Activated naive CD8-positive, alpha-beta T cell treated with anti-CD3 and anti-CD28 coated beads for 36 hours (primary cell): ENCODE measurements at regions not wholly inside any gene's neighbourhood (a gene's known extent, or its start where the extent isn't known, plus 50 kb on each side); places are given as distances from the start of the nearest gene placed in this dataset.
A peak's percentile ranks its signal among the peaks of the same experiment; 100 is the strongest.
"Not testable (repeated sequence)": the region's sequence is repeated elsewhere in the genome, so short reads cannot be mapped to it uniquely, and the experiment has no call there.

ENCODE experiments used
- DNase-seq: peaks from one replicate; pipeline ENCODE4 v3.0.0; 2021
- H3K27ac Mint-ChIP-seq: one replicate; pipeline ENCODE4 v1.8.0; 2022; ENCODE audit warnings: mild to moderate bottlenecking, moderate library complexity, mixed read lengths
- H3K27me3 Mint-ChIP-seq: one replicate; pipeline ENCODE4 v1.8.0; 2022; ENCODE audit warnings: mild to moderate bottlenecking, mixed read lengths
- H3K36me3 Mint-ChIP-seq: one replicate; pipeline ENCODE4 v1.8.0; 2021; ENCODE audit warnings: mild to moderate bottlenecking, mixed read lengths
- H3K4me1 Mint-ChIP-seq: one replicate; pipeline ENCODE4 v1.8.0; 2021; ENCODE audit warnings: mixed read lengths
- H3K4me3 Mint-ChIP-seq: one replicate; pipeline ENCODE4 v1.8.0; 2022; ENCODE audit warnings: mild to moderate bottlenecking, moderate library complexity, mixed read lengths
- H3K9me3 Mint-ChIP-seq: one replicate; pipeline ENCODE4 v1.8.0; 2022; ENCODE audit warnings: mixed read lengths

DNA sequence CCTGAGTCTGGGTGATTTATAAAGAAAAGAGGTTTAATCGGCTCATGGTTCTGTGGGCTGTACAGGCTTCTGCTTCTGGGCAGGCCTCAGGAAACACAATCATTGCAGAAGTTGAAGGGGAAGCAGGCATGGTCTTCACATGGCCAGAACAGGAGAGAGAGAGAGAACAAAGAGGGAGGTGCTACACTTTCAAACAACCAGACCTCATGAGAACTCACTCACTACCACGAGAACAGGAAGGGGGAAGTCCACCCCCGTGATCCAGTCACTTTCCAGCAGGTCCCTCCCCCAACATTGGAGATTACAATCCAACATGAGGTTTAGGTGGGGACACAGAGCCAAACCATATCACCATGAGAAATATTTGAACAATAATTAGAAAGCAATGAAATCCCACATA is 222.9 kb downstream of the FAM72C start:
- Mint-ChIP-seq H3K36me3 (no peaks in the 10 kb centered on the region), H3K27me3 (no peaks in the 10 kb centered on the region), H3K4me1 (no peaks in the 10 kb centered on the region), H3K4me3 (no peak overlapping the region), H3K27ac (no peak overlapping the region), H3K9me3 (peaks cover 2% of the 10 kb centered on the region)
- no peak for DNase-seq

DNA sequence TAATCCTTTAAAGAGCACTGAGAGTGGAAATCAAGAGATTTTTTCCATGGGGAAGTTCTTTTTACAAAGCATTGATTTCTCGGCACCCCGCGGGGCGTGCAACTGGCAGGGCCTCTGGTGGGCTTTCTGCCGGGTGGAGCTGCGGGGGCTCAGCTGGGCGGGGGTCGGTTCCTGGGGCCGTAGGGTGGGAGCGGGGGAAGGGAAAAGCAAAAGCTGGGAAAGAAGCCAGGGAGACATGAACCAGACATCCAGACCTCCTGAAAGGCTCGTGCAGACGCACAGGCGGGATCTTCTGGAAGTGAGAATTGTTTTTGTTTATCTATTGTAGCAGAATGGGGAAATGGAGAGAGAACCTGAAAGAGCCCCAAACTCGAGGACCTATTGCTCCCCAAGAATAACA is 235.2 kb downstream of the FAM72C start:
- H3K4me3 Mint-ChIP-seq = no peak overlapping the region
- no peaks in the 10 kb centered on the region for H3K36me3 Mint-ChIP-seq
- peaks cover 24% of the 10 kb centered on the region for H3K27me3 Mint-ChIP-seq
- H3K27ac Mint-ChIP-seq = no peak overlapping the region
- no peak for DNase-seq
- H3K9me3 Mint-ChIP-seq = no peaks in the 10 kb centered on the region
- H3K4me1 Mint-ChIP-seq = no peaks in the 10 kb centered on the region

DNA sequence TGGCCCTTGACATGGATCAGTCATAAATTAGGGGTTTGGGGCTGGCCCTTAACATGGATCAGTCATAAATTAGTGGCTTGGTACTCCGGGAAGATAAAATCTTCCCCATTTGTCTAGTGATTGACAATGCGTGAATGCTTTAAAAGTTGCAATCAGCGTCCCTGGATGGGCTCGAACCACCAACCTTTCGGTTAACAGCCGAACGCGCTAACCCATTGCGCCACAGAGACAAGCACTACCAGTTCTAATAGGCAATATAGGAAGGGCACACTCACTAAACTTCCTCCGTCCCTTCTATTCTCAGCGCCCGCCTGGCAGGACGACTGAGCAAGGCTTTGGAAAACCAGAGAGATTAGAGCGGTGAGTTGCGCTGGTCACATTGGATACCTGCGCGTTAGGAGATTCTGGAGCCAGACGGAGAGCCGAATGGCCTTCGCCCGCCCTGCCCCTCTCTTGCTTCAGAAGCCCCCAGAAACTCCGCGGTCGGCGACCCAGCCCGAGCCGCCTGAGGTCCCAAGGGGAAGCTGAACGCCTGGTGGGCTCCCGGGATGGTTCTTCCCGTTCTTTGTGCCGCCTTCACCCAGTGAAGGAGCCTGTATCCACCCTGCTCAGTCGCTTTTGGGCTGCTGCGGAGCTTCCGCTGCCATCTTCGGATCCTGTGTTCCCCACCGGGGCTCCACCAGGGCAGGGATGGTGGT is 235.9 kb downstream of the FAM72C start:
- H3K36me3 Mint-ChIP-seq = no peaks in the 10 kb centered on the region
- H3K4me3 Mint-ChIP-seq = no peak overlapping the region
- H3K27ac Mint-ChIP-seq = no peak overlapping the region
- no peak for DNase-seq
- H3K27me3 Mint-ChIP-seq = peaks cover 28% of the 10 kb centered on the region
- H3K4me1 Mint-ChIP-seq = no peaks in the 10 kb centered on the region
- no peaks in the 10 kb centered on the region for H3K9me3 Mint-ChIP-seq

DNA sequence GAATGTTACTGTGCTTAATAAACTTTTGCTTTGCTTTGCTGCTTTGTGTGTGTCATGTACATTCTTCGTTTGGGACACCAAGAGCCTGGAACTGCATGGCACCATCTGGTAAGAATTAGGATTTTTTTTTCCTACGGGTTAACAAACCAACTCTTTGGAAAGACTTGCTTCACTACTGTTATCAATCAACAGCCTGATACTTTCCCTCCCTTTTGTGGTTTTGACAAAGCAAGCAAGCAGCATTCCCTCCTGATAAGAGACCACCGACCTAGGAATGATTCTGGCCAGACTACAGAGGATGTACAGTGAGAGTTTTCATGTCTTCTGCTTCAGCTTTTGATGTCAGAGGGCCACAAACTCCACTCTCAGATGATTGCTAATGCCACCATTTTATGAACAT is 237.5 kb downstream of the FAM72C start:
- not testable (repeated sequence) for DNase-seq, H3K9me3 Mint-ChIP-seq, H3K27ac Mint-ChIP-seq, H3K36me3 Mint-ChIP-seq, H3K4me3 Mint-ChIP-seq, H3K4me1 Mint-ChIP-seq
- peaks cover 33% of the 10 kb centered on the region for H3K27me3 Mint-ChIP-seq

DNA sequence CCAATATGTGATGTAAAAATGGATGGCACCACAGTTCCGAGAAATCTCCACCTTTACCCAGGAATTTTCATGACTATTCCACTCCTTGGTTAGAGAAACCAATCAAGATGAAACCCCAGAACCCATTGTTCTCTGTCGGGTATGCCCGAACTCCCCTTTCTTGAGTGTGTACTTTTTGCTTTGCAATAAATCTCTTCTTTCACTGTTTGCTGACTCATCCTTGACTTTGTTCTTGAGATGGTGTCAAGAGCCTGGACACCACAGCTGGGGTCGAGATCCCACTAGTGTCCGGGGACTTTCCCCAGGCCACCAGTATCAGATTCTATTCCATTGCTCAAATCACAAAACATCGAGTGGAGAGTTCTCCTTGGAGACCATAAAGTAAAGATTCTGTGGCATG is 240.9 kb downstream of the FAM72C start:
- not testable (repeated sequence) for H3K4me1 Mint-ChIP-seq, H3K9me3 Mint-ChIP-seq, H3K4me3 Mint-ChIP-seq, H3K36me3 Mint-ChIP-seq, DNase-seq, H3K27ac Mint-ChIP-seq
- peaks cover 31% of the 10 kb centered on the region for H3K27me3 Mint-ChIP-seq

DNA sequence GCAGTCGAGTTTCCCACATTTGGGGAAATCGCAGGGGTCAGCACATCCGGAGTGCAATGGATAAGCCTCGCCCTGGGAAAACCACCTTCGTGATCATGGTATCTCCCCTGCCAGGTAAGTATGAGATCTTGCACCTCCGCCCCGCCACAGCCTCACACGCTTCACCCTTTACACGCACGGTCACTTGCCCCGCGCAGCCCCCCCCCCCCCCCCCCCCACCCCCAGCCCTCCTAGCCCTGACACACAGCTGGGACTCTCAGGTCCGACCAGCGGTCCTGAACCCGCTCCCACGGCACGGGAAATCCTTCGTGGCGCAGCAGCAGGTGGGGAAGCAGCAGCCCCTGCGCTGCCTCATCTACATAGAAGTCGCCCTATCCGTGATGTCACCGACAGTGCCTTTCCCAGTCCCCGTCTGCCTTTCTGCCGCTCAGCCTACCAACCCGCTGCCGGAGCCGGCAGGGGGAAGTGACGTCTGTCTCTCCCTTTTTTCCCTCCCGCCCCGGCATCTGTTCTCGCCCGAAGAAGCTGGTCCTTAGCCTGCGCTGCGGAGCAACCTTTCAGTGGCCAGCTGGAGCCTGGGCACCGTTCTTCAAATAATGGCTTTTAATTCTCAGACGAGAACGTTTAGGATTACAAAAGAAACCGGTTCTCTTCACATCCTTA is 242.2 kb downstream of the FAM72C start:
- not testable (repeated sequence) for H3K4me1 Mint-ChIP-seq, H3K4me3 Mint-ChIP-seq, H3K9me3 Mint-ChIP-seq, H3K36me3 Mint-ChIP-seq
- H3K27me3 Mint-ChIP-seq = peaks cover 24% of the 10 kb centered on the region
- DNase-seq = peak; percentile 0
- H3K27ac Mint-ChIP-seq = peak overlapping the region; percentile 67

DNA sequence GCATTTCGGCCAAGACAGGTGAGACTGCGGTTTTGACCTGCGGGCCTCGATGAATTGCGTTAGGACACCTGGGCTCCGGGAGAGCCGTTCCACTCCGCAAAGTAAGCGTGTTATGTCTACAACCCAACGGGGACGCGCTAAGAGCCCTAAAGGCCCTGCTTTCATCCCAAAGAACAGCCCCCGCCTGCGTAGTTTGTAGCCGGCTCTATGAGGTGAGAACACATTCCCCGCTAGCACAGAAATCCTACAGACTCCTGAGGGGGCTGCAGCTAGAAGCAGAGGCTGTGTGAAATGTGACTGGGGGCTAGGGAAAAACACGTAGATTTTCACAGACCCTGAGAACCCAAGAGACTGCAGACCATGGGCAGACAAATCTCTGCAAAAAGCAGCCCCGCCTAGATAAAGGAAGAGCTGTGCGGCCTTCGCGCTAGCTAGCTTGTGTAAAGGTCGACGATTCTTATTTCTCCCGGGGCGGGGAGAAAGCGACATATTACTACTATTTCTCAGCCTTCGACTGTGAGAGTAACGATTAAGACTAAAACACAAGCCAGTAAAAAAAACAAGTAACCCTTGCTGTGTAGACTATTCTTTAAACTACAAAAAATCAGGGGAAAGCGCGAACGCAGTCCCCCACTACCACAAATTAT is 242.9 kb downstream of the FAM72C start:
- not testable (repeated sequence) for H3K27ac Mint-ChIP-seq, DNase-seq, H3K4me1 Mint-ChIP-seq, H3K36me3 Mint-ChIP-seq, H3K9me3 Mint-ChIP-seq, H3K4me3 Mint-ChIP-seq
- peaks cover 28% of the 10 kb centered on the region for H3K27me3 Mint-ChIP-seq

DNA sequence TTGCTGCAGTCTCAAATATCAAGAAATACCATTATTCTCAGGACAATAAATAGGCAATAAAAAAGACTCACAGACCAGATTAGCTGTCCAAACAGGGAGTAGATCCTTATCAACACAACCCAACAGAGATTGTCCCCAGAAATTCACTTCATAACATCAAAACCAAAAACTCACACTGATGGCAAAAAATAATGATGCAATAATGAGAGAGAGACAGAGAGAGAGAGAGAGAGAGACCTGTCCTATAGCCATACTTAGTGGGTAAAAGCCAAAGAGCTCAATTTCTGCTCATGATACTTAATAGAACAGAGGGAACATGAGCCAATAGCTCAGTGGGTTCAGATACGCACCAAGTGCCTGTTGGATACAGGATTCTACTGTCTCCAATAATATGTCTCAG is 244.5 kb downstream of the FAM72C start:
- Mint-ChIP-seq H3K9me3 (no peaks in the 10 kb centered on the region), H3K27me3 (peaks cover 25% of the 10 kb centered on the region), H3K27ac (no peak overlapping the region), H3K36me3 (no peaks in the 10 kb centered on the region), H3K4me1 (no peaks in the 10 kb centered on the region), H3K4me3 (no peak overlapping the region)
- no peak for DNase-seq

DNA sequence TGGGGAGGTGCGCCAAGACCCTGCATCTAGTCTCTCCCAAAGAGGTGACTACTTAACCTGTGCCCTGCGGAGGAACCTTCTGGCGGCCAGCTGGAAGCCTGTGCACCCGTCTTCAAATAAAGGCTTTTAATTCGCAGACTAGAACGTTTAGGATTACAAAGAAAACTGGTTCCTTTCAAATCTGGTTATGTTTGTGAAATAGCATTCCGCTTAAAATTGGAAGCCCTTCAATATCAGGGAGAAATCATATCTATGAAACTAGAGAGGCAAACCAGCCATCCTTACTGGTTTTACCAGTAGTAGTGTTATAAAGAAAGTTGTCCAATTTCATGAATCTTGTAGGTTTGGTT is 250.8 kb downstream of the FAM72C start:
- Mint-ChIP-seq H3K27me3 (peaks cover 44% of the 10 kb centered on the region), H3K36me3 (no peaks in the 10 kb centered on the region), H3K4me1 (no peaks in the 10 kb centered on the region), H3K4me3 (peak overlapping the region; percentile 48), H3K9me3 (no peaks in the 10 kb centered on the region), H3K27ac (no peak overlapping the region)
- no peak for DNase-seq

DNA sequence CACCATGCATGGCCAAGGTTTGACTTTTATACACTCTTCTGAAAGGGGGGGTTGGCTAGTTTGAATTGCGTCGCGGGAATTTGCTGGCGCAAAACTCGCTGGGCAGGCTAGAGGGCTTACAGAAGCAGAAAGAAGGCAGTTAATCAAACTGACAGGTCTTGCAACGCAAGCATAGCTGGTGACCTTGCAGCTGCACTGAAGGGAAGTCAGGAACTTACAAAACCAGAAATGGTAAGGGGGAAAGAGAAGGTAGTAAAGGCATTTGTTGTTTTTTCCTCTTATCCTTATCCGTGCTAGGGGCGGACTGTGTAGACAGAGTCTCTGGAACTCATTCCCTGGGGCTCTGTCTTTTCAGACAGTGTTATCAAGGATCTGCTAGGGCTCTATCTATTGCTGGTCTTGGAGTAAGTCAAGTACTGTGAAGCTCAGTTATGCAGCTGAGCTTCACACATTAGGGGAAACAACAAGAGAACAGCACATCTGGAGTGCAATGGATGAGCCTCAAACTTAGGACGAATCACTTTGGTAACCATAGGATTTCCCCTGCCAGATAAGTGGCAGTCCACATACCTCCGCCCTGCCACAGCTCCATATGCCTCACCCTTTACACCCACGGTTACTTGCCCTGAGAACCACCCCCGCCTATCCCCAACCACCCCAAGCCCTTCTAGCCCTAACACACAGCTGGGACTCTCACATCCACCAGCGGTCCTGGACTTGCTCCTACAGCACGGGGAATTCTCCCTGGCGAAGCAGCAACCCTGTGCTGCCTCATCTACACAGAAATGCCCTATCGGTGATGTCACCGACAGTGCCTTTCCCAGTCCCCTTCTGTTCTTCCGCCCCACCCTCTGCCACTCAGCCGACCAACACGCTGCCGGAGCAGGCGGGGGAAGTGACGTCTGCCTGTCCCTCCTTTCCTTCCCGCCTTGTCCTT is 251.4 kb downstream of the FAM72C start:
- DNase-seq = no peak
- H3K36me3 Mint-ChIP-seq = no peaks in the 10 kb centered on the region
- H3K4me3 Mint-ChIP-seq = peak overlapping the region; percentile 48
- H3K9me3 Mint-ChIP-seq = no peaks in the 10 kb centered on the region
- H3K27ac Mint-ChIP-seq = no peak overlapping the region
- H3K27me3 Mint-ChIP-seq = peaks cover 44% of the 10 kb centered on the region
- no peaks in the 10 kb centered on the region for H3K4me1 Mint-ChIP-seq

DNA sequence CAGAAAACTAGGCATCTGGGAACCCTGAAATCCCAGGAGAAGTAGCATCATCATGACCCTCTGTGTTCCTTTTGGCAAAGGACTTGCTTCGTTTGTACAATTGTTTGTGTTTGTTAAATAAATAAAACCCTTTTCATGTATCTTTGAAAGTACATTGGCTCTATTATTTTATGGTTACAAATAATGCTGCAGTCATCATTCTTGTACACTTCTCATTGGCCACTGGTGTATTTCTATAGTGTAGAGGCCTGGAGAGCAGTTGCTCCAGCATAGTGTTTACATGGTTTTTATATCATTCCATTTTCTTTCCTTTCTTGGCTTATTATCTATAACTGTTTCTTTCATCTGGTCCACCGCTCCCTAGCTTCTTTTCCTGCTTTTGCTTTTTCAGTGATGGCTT is 253.3 kb downstream of the FAM72C start:
- Mint-ChIP-seq H3K4me1 (no peaks in the 10 kb centered on the region), H3K4me3 (no peak overlapping the region), H3K36me3 (no peaks in the 10 kb centered on the region), H3K9me3 (no peaks in the 10 kb centered on the region), H3K27me3 (peaks cover 40% of the 10 kb centered on the region), H3K27ac (no peak overlapping the region)
- no peak for DNase-seq

DNA sequence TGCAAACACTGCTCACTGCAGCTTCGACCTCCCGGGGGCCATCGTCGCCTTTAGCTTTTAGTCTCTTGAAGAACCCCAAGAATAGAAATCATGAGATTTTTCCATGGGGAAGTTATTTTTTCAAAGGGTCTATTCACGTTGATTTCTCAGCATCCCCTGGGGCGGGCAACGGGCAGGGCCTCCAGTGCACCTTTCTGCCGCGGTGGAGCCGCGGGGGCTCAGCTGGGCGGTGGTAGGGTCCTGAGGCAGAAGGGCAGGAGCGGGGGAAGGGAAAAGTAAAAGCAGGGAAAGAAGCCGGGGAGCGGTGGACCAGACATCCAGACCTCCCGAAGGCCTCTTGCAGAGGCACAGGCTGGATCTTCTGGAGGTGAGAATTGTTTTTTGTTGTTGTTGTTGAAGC is 253.8 kb downstream of the FAM72C start:
- peaks cover 40% of the 10 kb centered on the region for H3K27me3 Mint-ChIP-seq
- no peak for DNase-seq
- no peak overlapping the region for H3K27ac Mint-ChIP-seq
- H3K9me3 Mint-ChIP-seq = no peaks in the 10 kb centered on the region
- no peaks in the 10 kb centered on the region for H3K4me1 Mint-ChIP-seq
- H3K4me3 Mint-ChIP-seq = no peak overlapping the region
- H3K36me3 Mint-ChIP-seq = no peaks in the 10 kb centered on the region

DNA sequence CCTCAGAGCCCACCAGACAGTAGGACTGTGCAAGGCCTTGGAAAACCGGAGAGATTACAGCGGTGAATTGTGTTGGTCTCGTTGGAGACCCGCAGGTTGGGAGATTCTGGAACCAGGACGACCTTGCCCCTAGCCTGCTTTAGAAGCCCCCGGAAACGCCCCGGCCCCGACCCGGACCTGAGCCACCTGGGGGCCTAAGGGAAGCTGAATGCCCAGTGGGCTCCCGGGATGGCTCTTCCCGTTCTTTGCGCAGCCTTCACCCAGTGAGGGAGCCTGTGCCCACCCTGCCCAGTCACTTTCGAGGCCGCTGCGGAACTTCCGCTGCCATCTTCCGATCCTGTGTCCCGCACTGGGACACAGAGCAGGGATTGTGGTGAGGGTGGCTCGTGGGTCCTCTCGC is 254.4 kb downstream of the FAM72C start:
- Mint-ChIP-seq H3K27ac (no peak overlapping the region), H3K27me3 (peaks cover 40% of the 10 kb centered on the region)

DNA sequence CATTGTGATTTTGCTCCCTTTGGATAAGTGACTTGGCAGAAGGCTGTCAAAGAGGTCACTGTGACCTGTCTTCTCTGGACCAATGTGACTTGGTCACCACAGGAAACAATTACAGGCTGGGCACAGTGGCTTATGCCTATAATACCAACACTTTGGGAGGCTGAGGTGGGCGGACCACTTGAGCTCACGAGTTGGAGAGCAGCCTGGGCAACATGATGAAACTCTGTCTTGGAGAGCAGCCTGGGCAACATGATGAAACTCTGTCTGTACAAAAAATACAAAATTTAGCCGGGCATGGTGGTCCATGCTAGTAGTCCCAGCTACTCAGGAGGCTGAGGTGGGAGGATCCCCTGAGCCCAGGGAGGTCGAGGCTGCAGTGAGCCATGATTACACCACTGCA is 256.9 kb downstream of the FAM72C start:
- not testable (repeated sequence) for H3K9me3 Mint-ChIP-seq, H3K36me3 Mint-ChIP-seq, H3K27ac Mint-ChIP-seq, DNase-seq, H3K4me1 Mint-ChIP-seq, H3K4me3 Mint-ChIP-seq
- peaks cover 28% of the 10 kb centered on the region for H3K27me3 Mint-ChIP-seq

More for the DNA sequence above, 254.4 kb downstream of the FAM72C start:
- no peak overlapping the region for H3K4me3 Mint-ChIP-seq
- DNase-seq = no peak
- H3K9me3 Mint-ChIP-seq = no peaks in the 10 kb centered on the region
- H3K4me1 Mint-ChIP-seq = no peaks in the 10 kb centered on the region
- H3K36me3 Mint-ChIP-seq = no peaks in the 10 kb centered on the region

DNA sequence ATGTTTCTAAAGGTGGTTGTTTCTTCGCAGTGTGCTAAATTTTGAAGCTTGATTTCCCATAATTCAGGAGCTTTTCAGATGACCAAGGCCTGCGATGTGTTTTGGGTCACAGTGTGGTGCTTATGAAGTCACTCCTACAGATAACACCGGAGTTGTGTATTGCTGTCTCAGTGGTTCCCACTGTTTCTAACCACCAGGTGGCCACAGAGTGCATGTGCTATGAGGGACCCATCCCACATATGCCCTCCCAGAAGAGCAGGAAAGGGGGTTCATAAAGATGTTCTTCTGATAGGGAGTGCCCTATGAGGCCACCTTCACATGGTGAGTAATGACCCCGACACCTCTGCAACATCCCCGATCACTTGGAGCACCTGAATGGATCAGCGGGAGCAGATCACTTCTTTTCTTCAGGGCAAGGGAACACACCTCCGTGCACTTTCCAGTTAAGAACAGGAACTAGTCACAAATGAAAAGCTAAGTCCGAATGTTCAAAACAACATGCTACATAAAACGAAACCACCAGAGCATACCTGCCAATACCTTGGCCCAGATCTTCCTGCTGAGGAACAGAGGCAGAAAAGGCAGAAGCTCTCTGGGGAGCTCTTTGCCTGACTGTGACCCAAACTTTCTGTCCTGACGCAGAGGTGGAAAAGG is 262.1 kb downstream of the FAM72C start:
- H3K27ac Mint-ChIP-seq, H3K4me3 Mint-ChIP-seq, H3K4me1 Mint-ChIP-seq, DNase-seq, H3K27me3 Mint-ChIP-seq, H3K36me3 Mint-ChIP-seq, H3K9me3 Mint-ChIP-seq: not testable (repeated sequence)
